ENCODE measurements at regions not wholly inside any gene's neighbourhood (a gene's known extent, or its start where the extent isn't known, plus 50 kb on each side); places are given as distances from the start of the nearest gene placed in this dataset.

- Histone ChIP-seq H3K9me3 (ENCODE audit: low read length) (no peaks in the 10 kb centered on the region), H3K36me3 (ENCODE audit: low read depth, low read length) (no peaks in the 10 kb centered on the region), H3F3A (ENCODE audit: low read length, unreplicated experiment) (no peaks in the 10 kb centered on the region), H3K27ac (ENCODE audit: low read length) (no peak overlapping the region), H3K9ac (ENCODE audit: low read length) (no peak overlapping the region), H3K4me3 (ENCODE audit: low read length) (no peak overlapping the region), H3K27me3 (ENCODE audit: low read length) (no peaks in the 10 kb centered on the region), H2AFZ (ENCODE audit: low read length) (no peak overlapping the region), H3K9me2 (replicated peaks; ENCODE audit: low read length) (no peaks in the 10 kb centered on the region), H3K4me1 (ENCODE audit: insufficient read depth, low read length) (no peaks in the 10 kb centered on the region), H3K4me2 (ENCODE audit: low read length) (no peak overlapping the region), H3K79me2 (ENCODE audit: low read length) (no peaks in the 10 kb centered on the region), H4K20me1 (ENCODE audit: low read length) (no peaks in the 10 kb centered on the region)
- TF ChIP-seq EZH2phosphoT487 (IDR thresholded peaks at IDR 0.05; ENCODE audit: borderline replicate concordance, low read length), result no peak
- no peak for TF ChIP-seq EZH2 (IDR thresholded peaks at IDR 0.05; ENCODE audit: low read length, unreplicated experiment)
- TF ChIP-seq CTCF (conservative IDR thresholded peaks at IDR 0.05; ENCODE audit: low read depth, low read length), result no peak
- no TSS peak for BruUV-seq (replicated peaks)
- ATAC-seq (no peak), DNase-seq (no peak)
- intact Hi-C loops (cut with micrococcal nuclease), result no loop called here
- ChIA-PET POLR2A (ENCODE audit: unreplicated experiment) (no interaction called here), CTCF (no interaction called here)
Measured at GRCh38 chr2:128986867-128987268, 668.2 kb upstream of the HS6ST1 start.

GRCh38 chr2:128988326-128988725 lies 669.7 kb upstream of the HS6ST1 start:
- ChIA-PET POLR2A (ENCODE audit: unreplicated experiment) (no interaction called here), CTCF (no interaction called here)
- DNase-seq (no peak), ATAC-seq (no peak)
- H3K36me3 ChIP-seq (ENCODE audit: low read depth, low read length), result no peaks in the 10 kb centered on the region
- BruUV-seq (replicated peaks), result no TSS peak
- no peak overlapping the region for H3K9ac ChIP-seq (ENCODE audit: low read length)
- no peak overlapping the region for H3K27ac ChIP-seq (ENCODE audit: low read length)
- H3K4me1 ChIP-seq (ENCODE audit: insufficient read depth, low read length), result no peaks in the 10 kb centered on the region
- no peaks in the 10 kb centered on the region for H4K20me1 ChIP-seq (ENCODE audit: low read length)
- H3K9me2 ChIP-seq (replicated peaks; ENCODE audit: low read length), result no peaks in the 10 kb centered on the region
- H3K27me3 ChIP-seq (ENCODE audit: low read length), result no peaks in the 10 kb centered on the region
- no peak overlapping the region for H3K4me3 ChIP-seq (ENCODE audit: low read length)
- TF ChIP-seq EZH2 (IDR thresholded peaks at IDR 0.05; ENCODE audit: low read length, unreplicated experiment) (no peak), CTCF (conservative IDR thresholded peaks at IDR 0.05; ENCODE audit: low read depth, low read length) (no peak), EZH2phosphoT487 (IDR thresholded peaks at IDR 0.05; ENCODE audit: borderline replicate concordance, low read length) (no peak)
- H3K9me3 ChIP-seq (ENCODE audit: low read length), result no peaks in the 10 kb centered on the region
- intact Hi-C loops (cut with micrococcal nuclease), result no loop called here
- H3K4me2 ChIP-seq (ENCODE audit: low read length), result no peak overlapping the region
- no peaks in the 10 kb centered on the region for H3K79me2 ChIP-seq (ENCODE audit: low read length)
- H3F3A ChIP-seq (ENCODE audit: low read length, unreplicated experiment), result no peaks in the 10 kb centered on the region
- no peak overlapping the region for H2AFZ ChIP-seq (ENCODE audit: low read length)

GRCh38 chr2:128988967-128989366 lies 670.3 kb upstream of the HS6ST1 start:
- Histone ChIP-seq H3K36me3 (ENCODE audit: low read depth, low read length) (no peaks in the 10 kb centered on the region), H3K9me2 (replicated peaks; ENCODE audit: low read length) (no peaks in the 10 kb centered on the region), H2AFZ (ENCODE audit: low read length) (no peak overlapping the region), H3F3A (ENCODE audit: low read length, unreplicated experiment) (no peaks in the 10 kb centered on the region), H3K4me3 (ENCODE audit: low read length) (no peak overlapping the region), H4K20me1 (ENCODE audit: low read length) (no peaks in the 10 kb centered on the region), H3K9ac (ENCODE audit: low read length) (no peak overlapping the region), H3K79me2 (ENCODE audit: low read length) (no peaks in the 10 kb centered on the region), H3K4me1 (ENCODE audit: insufficient read depth, low read length) (no peaks in the 10 kb centered on the region), H3K27me3 (ENCODE audit: low read length) (no peaks in the 10 kb centered on the region), H3K9me3 (ENCODE audit: low read length) (no peaks in the 10 kb centered on the region), H3K27ac (ENCODE audit: low read length) (no peak overlapping the region), H3K4me2 (ENCODE audit: low read length) (no peak overlapping the region)
- ChIA-PET POLR2A (ENCODE audit: unreplicated experiment) (no interaction called here), CTCF (no interaction called here)
- ATAC-seq (no peak), DNase-seq (no peak)
- BruUV-seq (replicated peaks), result no TSS peak
- TF ChIP-seq EZH2 (IDR thresholded peaks at IDR 0.05; ENCODE audit: low read length, unreplicated experiment) (no peak), EZH2phosphoT487 (IDR thresholded peaks at IDR 0.05; ENCODE audit: borderline replicate concordance, low read length) (no peak), CTCF (conservative IDR thresholded peaks at IDR 0.05; ENCODE audit: low read depth, low read length) (no peak)
- intact Hi-C loops (cut with micrococcal nuclease), result no loop called here
